ENCODE measurements at regions not wholly inside any gene's neighbourhood (a gene's known extent, or its start where the extent isn't known, plus 50 kb on each side); places are given as distances from the start of the nearest gene placed in this dataset.
"Not testable (repeated sequence)": the region's sequence is repeated elsewhere in the genome, so short reads cannot be mapped to it uniquely, and the experiment has no call there.

DNA sequence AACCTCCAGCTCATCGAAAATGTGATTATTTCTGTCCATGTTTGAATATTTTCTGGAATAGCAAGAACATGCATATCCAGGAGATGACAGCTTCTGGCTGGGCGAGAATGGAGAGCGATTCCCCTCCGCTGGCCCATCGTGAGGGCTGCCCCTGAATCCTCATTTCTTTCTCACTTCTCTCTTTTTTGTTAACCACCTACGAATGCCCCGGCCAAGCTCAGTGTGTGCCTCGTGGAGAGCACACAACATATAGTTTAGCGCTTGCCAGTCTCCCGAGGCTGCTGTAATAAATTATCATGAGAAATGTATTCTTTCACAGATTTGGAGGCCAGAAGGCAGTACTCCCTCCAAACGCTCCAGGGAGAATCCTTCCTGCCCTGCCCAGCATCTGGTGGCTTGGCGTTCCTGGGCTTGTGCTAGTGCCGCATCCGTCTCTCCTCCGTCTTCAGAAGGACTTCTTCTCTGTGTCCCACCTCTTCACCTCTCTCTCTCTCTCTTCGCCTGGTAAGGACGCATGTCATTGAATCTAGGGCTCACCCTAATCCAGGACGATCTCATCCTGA is 1306.0 kb downstream of the TBC1D22A start:
- DNase-seq, result no peak

GRCh38 chr22:48065892-48066291 is 1303.4 kb downstream of the TBC1D22A start:
- no peak for DNase-seq

GRCh38 chr22:48061726-48062125 is 1299.3 kb downstream of the TBC1D22A start:
- DNase-seq, result no peak

GRCh38 chr22:48060266-48060665 is 1297.8 kb downstream of the TBC1D22A start:
- DNase-seq, result no peak

DNA sequence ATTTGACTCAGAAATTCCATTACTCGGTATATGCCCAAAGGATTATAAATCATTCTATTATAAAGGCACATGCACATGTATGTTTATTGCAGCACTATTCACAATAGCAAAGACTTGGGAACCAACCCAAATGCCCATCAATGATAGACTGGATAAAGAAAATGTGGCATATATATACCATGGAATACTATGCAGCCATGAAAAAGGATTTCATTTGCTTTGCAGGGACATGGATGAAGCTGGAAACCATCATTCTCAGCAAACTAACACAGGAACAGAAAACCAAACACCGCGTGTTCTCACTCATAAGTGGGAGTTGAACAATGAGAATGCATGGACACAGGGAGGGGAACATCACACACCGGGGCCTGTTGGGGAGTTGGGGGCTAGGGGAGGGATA is 1297.1 kb downstream of the TBC1D22A start:
- not testable (repeated sequence) for DNase-seq

- no peak for DNase-seq
These were observed 1294.8 kb downstream of the TBC1D22A start for GRCh38 chr22:48057116-48057835.

DNA sequence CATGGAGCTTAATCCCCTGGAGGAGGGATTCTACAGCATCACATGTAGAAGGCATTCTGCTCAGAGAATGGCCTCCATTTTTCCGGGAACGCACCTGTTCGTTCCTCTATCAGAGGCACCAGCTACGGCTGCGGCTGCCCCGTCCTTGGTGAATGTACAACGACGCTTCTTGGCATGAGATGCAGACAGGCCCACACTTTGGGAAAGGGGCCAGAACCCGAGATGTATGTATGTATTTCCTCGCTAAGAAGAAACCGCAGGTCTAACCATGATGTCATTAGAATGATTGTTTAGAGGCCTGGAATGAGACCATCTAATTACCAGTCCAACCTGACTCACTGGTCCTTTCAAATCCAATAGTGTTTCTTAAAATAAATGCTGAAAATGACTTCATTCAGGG is 1293.4 kb downstream of the TBC1D22A start:
- no peak for DNase-seq

DNA sequence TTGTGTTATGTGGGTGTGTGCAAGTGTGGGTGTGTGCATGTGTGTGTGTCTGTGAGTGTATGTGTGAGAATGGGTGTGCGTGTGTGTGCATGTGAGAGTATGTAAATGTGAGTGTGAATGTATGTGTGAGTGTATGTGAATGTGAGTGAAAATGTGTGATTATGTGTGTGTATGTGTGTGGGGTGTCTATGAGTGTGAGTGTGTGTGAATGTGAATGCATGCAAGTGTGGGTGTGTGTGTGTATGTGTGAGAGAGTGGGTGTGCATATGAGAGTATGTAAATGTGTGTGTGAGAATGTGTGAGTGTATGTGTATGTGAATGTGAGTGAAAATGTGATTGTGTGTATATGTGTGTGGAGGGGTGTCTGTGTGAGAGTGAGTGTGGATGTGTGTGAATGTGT is 1292.7 kb downstream of the TBC1D22A start:
- no peak for DNase-seq

GRCh38 chr22:48054596-48054995 is 1292.1 kb downstream of the TBC1D22A start:
- DNase-seq, result no peak

- no peak for DNase-seq
These were observed 1291.5 kb downstream of the TBC1D22A start for GRCh38 chr22:48053973-48054372.

GRCh38 chr22:48053486-48053885 is 1291.0 kb downstream of the TBC1D22A start:
- no peak for DNase-seq

DNA sequence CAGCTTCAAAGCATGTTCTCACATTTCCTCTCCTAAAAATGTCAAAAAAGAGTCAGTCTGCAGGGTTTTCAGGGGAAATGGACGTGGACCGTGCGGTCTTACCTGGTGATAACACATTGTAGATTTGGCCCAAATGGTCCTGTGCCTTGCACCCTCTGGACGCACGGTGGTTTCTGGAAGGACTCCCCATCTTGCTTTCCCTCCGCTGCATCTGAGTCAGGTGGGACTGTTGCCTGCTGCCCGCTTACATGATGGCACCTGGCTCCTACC is 1290.1 kb downstream of the TBC1D22A start:
- no peak for DNase-seq

DNA sequence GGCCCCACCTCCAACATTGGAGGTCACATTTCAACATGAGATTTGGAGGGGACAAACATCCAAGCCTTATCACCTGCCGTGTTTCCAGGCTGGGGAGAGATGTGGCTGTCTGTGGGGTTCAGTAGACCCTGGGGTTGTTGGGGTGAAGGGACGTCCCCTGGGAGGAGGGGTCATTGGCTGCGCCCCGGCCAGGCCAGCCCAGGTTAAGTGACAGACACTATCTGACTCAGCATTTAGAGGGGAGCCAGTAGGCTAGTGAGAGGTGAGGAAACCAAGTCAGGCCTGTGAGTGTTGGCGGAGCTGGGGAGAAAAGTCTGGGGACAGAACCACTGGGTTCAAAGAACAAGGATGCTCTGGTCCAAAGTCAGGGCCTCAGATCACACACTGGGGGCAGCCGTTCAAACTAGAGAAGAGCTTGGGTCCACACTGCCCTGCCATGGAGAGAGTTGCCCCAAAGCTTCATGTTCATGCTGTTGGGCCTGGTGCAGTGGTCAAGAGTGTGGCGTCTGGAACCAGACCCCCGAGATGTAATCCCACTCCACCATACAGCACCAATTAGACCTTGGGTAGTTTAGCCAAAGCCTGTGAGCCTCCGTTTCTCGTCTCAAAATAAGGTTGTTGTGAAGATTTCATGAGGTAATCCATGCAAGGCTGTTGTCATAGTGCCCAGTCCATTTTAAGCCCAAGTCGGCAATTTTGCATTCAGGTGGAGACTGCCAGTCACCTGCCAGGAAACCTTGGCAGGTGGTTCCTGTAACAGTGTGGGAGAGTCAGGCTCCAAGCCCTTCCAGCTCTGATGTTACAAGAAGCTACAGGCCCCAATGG is 1289.6 kb downstream of the TBC1D22A start:
- DNase-seq, result no peak

DNA sequence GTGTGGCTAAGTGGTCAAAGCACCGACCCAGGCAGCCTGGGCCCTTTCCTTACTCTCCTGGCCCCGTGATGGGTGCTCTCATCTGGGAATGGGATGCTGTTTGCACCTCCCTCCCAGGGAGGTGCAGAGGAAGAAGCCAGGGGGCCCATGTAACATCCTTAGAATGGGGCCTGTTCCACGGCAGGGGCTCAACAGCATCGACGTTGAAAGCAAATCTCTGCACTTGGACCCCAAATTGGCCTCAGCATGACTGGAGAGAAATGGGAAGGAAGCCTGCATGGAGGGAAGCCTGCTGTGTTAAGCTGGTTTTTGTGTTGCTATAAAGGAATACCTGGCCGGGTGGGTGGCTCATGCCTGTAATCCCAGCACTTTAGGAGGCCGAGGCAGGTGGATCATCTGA is 1288.4 kb downstream of the TBC1D22A start:
- DNase-seq, result no peak

- no peak for DNase-seq
These were observed 1286.7 kb downstream of the TBC1D22A start for GRCh38 chr22:48049116-48049515.

DNA sequence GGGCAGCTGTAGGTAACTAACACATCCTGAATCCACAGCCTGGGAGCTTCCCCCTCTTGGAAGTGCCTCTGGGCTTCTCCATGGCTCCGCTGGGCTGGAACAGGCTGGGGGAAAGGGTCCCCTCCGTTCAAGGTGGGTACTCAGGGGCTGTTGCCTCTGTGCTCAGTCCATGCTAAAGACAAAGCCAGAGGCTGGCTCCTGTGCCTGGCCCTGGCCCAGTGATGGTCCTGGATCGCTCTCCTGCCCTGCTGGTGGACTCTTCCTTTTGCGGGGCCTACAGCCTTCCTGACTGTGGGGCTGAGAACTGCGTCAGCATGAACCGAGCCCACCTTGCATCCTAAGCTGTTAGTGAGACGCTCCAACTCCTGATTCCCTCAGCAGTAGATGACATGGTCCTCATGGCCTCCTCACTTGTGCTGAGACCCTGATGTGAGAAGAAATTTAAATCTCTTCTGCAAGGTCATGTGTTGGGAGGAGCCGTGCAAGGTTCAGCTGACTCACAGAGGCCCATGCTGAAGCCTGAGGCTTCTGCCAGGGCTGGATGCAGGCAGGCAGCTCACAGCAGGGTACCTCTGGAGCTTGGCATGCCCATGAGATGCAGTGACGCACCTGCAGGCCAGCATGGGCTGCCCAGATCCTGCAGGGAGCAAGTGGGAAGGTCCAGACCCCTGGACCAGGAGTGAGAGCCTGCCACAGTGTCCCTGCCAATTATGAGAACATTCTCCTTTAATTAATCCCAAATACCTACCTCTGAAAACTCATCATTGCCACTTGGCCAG is 1285.5 kb downstream of the TBC1D22A start:
- no peak for DNase-seq

DNA sequence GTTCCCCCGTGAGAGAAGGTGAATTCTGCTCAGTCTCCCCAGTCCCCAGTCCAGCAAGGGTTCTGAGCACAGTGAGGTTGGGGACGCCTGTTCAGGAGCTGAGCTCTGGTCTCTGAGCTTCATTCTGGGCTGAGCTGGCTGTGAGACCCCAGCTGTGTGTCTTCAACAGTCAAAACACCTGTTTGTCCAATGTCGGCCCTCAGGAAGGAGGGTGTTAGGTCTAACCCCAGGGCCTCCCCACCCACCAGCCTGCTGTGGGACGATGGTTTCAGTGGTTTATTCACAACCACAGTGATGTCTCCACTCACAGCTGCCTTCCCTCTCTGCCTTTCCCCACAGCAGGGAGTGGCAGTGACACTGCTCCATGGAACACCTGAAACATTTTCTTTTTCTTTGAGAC is 1282.9 kb downstream of the TBC1D22A start:
- no peak for DNase-seq

- DNase-seq, result no peak
These were observed 1282.1 kb downstream of the TBC1D22A start for GRCh38 chr22:48044487-48045060.

GRCh38 chr22:48043581-48043980 is 1281.1 kb downstream of the TBC1D22A start:
- DNase-seq, result no peak

- no peak for DNase-seq
These were observed 1280.4 kb downstream of the TBC1D22A start for GRCh38 chr22:48042621-48043395.

DNA sequence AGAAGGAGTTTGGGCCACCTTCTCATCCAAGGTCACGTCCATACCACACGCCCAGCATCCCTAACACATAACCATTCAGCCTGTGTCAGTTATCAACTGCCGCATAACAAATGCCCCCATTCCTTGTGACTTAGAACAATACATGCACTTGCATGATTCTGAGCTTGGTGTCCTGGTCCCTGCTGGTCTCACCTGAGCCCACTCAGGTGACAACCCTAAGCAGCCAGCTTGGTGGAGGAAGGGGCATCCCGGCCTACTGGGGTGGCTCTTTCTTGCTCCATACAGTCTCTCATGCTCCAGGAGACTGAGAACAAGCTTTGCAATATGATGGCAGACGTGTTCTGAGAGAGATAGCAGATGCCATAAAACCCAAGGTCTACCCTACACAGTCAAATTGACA is 1276.9 kb downstream of the TBC1D22A start:
- DNase-seq, result no peak

DNA sequence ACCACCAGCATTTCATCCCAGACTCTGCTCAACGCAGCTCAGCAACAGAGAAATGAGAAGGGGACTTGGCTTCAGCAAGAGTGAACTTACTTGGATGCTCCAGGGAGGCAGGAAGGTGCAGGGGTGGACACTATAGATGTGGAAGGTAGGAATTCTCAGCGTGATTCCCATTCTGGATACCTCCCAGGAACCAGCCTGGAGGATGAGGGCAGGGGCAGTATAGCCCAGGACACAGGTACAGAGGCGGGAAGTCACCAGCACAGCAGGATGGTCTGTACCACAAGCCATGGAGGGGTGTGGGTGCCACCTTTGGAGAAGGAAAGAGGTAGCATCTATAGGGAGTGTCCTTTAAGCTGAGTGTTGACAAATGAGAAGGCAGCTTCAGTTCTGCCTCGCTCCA is 1275.2 kb downstream of the TBC1D22A start:
- DNase-seq, result no peak
